ENCODE measurements at regions not wholly inside any gene's neighbourhood (a gene's known extent, or its start where the extent isn't known, plus 50 kb on each side); places are given as distances from the start of the nearest gene placed in this dataset.

DNA sequence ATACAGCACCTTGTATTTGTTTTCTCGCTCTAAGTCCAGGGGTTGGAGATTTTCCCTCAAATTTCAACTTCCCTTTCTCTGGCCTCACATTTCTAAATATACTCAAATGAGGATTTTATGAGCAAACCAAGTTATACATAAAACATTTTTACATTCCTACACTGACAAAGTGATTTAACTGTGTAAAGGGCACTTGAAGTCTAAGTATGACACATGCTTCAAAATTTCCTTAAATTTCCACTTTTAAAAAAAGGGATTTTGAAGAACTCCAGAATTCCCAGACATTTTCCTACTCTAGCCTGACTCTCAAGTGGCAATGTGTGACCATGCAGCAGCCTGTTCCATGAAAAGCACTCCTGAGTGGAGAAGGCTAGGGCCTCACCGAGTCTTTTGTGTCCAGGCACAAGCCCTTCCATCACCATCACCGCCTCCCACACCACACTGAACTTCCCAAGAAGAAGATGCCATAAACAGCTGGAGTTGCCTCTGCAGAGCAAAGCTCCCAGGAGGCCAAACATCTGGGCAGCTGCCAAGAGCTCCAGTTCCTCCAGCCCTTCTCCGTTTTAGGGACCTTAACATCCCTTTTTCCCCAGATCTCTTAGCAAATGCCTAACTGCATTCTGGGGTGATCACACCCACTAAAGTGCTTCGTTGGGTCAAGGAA is 68.9 kb downstream of the NCR2 start:
- no peak for DNase-seq (ENCODE audit: low read depth, low spot score)

GRCh38 chr6:41405941-41406727 is 70.7 kb downstream of the NCR2 start:
- no peak for DNase-seq (ENCODE audit: low read depth, low spot score)

GRCh38 chr6:41406728-41407489 is 71.5 kb downstream of the NCR2 start:
- no peak for DNase-seq (ENCODE audit: low read depth, low spot score)

- no peak for DNase-seq (ENCODE audit: low read depth, low spot score)
These were observed 73.2 kb downstream of the NCR2 start for GRCh38 chr6:41408576-41408975.

DNA sequence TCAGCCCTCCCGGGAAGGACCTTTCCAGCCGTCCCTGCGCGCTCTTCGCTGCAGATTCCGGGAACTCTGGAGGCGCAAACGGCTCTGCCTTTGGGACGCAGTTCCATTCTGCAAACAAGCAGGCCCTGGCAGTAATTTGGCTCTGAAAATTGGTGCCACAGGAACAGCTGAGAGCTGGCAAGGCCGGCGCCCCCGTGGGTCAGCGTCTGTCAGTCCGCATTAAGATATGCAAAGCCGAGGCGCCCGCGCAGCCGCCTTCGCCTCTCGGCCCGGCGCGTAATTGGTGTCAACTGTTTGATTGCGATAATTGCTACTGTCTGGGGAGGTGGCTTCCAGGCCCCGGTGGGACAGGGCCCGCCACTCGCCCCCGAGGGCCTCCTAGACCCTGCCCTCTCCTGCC is 73.6 kb downstream of the NCR2 start:
- DNase-seq (ENCODE audit: low read depth, low spot score) = no peak

- no peak for DNase-seq (ENCODE audit: low read depth, low spot score)
These were observed 74.1 kb downstream of the NCR2 start for GRCh38 chr6:41409489-41409888.

DNA sequence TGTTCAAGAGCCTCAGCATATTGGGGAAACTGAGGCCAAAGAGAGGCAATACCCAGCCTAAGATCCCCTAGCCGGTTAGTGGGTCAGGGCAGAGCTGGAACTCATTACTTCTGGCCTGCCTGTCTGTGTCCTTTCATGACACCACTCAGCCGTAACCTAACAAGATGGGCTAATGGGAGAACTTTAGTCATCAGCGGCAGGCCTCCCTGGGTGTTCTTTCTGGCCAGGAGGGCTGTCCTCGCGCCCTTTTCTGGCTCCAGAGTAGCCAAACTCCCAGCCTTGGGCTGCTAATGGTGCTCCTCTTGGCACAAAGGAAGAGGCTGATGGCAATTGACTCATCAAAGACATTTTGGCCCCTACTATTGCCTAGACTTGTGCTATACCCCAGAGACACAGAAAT is 76.6 kb downstream of the NCR2 start:
- DNase-seq (ENCODE audit: low read depth, low spot score) = no peak

- no peak for DNase-seq (ENCODE audit: low read depth, low spot score)
These were observed 77.8 kb downstream of the NCR2 start for GRCh38 chr6:41413250-41413649.

GRCh38 chr6:41416501-41416837 is 81.1 kb downstream of the NCR2 start:
- no peak for DNase-seq (ENCODE audit: low read depth, low spot score)

DNA sequence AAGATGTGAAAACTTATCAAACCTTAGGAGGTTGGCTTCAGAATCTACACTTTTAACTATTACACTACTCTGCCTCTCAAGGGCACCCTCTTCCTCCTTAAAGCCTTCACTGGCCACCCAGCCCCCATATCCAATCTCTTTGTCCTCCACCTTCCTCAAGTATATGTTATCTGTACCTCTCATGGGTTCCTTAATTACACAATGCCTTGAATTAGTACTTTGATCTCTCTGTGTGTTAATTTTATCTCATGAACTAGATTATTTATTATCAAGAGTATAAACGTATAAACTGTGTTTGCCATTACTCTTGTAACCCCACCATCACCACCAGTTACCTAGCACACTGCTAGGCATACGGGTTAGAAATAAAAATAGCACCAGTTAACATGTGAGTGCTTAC is 83.3 kb downstream of the NCR2 start:
- DNase-seq (ENCODE audit: low read depth, low spot score) = no peak

GRCh38 chr6:41419385-41419784 is 84.0 kb downstream of the NCR2 start:
- DNase-seq (ENCODE audit: low read depth, low spot score) = no peak

GRCh38 chr6:41420186-41420585 is 84.8 kb downstream of the NCR2 start:
- no peak for DNase-seq (ENCODE audit: low read depth, low spot score)

GRCh38 chr6:41422161-41422560 is 86.8 kb downstream of the NCR2 start:
- no peak for DNase-seq (ENCODE audit: low read depth, low spot score)

GRCh38 chr6:41423002-41423401 is 87.6 kb downstream of the NCR2 start:
- DNase-seq (ENCODE audit: low read depth, low spot score) = no peak

- DNase-seq (ENCODE audit: low read depth, low spot score) = peak; percentile 60
These were observed 89.1 kb downstream of the NCR2 start for GRCh38 chr6:41424370-41425058.

GRCh38 chr6:41425511-41425910 is 90.1 kb downstream of the NCR2 start:
- no peak for DNase-seq (ENCODE audit: low read depth, low spot score)

GRCh38 chr6:41426438-41426851 is 91.0 kb downstream of the NCR2 start:
- DNase-seq (ENCODE audit: low read depth, low spot score) = no peak

DNA sequence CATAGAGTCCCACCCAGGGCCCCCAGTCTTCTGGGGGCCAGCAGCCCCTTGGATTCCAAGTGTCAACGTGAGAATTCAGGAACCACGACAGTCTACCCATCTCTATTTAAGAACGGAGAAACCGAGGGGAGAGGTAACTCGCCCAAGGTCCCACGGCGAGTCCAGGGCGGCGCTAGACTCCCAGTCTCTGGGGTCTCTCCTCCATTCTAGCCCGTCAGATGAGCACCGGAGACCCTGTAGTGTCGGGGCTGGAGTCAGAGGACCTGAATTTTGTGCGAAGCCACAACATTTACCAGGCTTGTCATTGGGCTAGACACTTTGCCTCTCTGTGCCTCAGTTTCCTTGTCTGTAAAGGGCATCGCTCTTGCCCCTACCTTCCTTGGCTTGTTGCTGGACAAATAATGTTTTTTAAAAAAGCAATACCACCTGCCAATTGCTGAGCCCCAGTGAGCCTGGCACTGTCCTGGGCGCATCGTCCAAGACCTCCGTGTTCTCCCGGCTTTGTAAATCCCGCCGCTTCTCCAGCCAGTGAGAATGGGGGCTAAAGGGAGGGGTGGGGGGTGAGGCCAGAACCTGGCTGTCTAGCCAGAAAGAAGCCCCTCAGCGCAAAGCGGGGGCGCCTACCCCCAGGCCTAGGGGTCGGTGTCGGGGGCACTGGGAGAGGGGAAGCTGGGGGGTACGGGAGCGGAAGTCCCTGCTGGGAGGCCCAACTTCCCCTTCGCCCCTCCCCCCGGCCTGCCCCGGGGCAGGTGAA is 91.7 kb downstream of the NCR2 start:
- DNase-seq (ENCODE audit: low read depth, low spot score) = no peak

DNA sequence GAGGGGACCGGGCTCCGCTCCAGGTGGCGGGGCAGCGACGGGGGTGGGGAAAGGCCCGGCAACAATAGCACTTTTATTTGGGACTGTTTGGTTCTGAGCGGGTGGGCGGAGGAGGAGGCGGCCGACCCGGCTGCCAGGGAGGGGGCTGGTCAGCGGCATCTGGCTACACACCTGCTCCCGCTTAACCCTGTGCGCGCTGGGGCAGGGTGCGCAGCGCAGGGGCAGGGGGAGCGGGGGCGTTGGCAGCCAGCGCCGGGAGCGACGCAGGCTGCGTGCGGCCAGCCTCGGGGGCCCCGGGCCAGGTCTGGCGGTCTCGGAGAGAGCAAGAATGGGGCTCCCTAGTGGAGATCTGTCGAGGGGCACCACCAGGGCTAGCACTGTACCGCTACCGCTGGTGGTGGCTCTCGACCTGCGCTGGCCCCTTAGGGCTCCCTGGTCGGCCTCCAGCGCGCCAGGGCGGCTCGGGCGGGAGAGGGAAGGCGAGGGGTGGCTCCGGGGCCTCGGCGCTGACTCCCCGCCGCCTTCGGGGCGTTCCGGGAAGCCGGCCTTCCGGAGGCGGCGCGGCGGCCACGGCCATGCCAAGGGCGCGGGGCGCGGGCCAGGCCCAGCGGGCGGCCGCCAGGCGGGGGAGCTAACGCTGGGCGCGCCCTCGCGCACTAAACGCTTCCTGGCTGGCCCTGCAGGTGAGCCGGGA is 92.4 kb downstream of the NCR2 start:
- DNase-seq (ENCODE audit: low read depth, low spot score) = no peak

GRCh38 chr6:41428336-41428995 is 93.1 kb downstream of the NCR2 start:
- no peak for DNase-seq (ENCODE audit: low read depth, low spot score)
